HEK293T (cell line): ENCODE measurements at regions not wholly inside any gene's neighbourhood (a gene's known extent, or its start where the extent isn't known, plus 50 kb on each side); places are given as distances from the start of the nearest gene placed in this dataset.

Source experiments
- BHLHE40 ChIP-seq: fragments of 450-650 bp; IDR thresholded peaks from 2 replicates; pipeline ENCODE4 v1.6.1; 2016; ENCODE audit warnings: mild to moderate bottlenecking, moderate library complexity, borderline replicate concordance
- CTBP1 ChIP-seq: fragments of 450-650 bp; IDR thresholded peaks from 2 replicates; pipeline ENCODE4 v1.6.1; 2016; ENCODE audit warnings: borderline replicate concordance
- ELF4 ChIP-seq: fragments of 450-650 bp; IDR thresholded peaks from 2 replicates; pipeline ENCODE4 v1.6.1; 2017; ENCODE audit warnings: antibody characterized with exemption
- FOXA1 ChIP-seq: fragments of 450-650 bp; IDR thresholded peaks from 2 replicates; pipeline ENCODE4 v1.6.1; 2016; ENCODE audit warnings: mild to moderate bottlenecking
- FOXK2 ChIP-seq: fragments of 450-650 bp; IDR thresholded peaks from 2 replicates; pipeline ENCODE4 v1.6.1; 2016; ENCODE audit warnings: mild to moderate bottlenecking
- FOXM1 ChIP-seq: fragments of 450-650 bp; IDR thresholded peaks from 2 replicates; pipeline ENCODE4 v1.6.1; 2017; ENCODE audit warnings: mild to moderate bottlenecking, borderline replicate concordance
- HDGF ChIP-seq: fragments of 450-650 bp; IDR thresholded peaks from 2 replicates; pipeline ENCODE4 v1.6.1; 2017; ENCODE audit warnings: antibody characterized with exemption, borderline replicate concordance
- L3MBTL2 ChIP-seq: fragments of 450-650 bp; conservative IDR thresholded peaks from 2 replicates; pipeline ENCODE4 v1.6.1; 2016; ENCODE audit warnings: mild to moderate bottlenecking
- NFRKB ChIP-seq: fragments of 450-650 bp; IDR thresholded peaks from 2 replicates; pipeline ENCODE4 v1.6.1; 2016; ENCODE audit warnings: mild to moderate bottlenecking, moderate library complexity
- PKNOX1 ChIP-seq: fragments of 450-650 bp; IDR thresholded peaks from 2 replicates; pipeline ENCODE4 v1.6.1; 2016
- SP1 ChIP-seq: fragments of 450-650 bp; IDR thresholded peaks from 2 replicates; pipeline ENCODE4 v1.6.1; 2017
- SUZ12 ChIP-seq: fragments of 450-650 bp; IDR thresholded peaks from 2 replicates; pipeline ENCODE4 v1.6.1; 2016; ENCODE audit warnings: mild to moderate bottlenecking
- TARDBP ChIP-seq: fragments of 450-650 bp; IDR thresholded peaks from 2 replicates; pipeline ENCODE4 v1.6.1; 2016
- ZNF384 ChIP-seq: fragments of 450-650 bp; IDR thresholded peaks from 2 replicates; pipeline ENCODE4 v1.6.1; 2016

GRCh38 chr12:73714655-73715054 is 823.0 kb upstream of the ATXN7L3B start:
- TF ChIP-seq ELF4 (no peak), BHLHE40 (no peak), HDGF (no peak), TARDBP (no peak), FOXA1 (no peak), CTBP1 (no peak), NFRKB (no peak), SP1 (no peak), FOXM1 (no peak), L3MBTL2 (no peak), SUZ12 (no peak), FOXK2 (no peak), PKNOX1 (no peak), ZNF384 (no peak)
